ENCODE measurements at regions not wholly inside any gene's neighbourhood (a gene's known extent, or its start where the extent isn't known, plus 50 kb on each side); places are given as distances from the start of the nearest gene placed in this dataset.

DNA sequence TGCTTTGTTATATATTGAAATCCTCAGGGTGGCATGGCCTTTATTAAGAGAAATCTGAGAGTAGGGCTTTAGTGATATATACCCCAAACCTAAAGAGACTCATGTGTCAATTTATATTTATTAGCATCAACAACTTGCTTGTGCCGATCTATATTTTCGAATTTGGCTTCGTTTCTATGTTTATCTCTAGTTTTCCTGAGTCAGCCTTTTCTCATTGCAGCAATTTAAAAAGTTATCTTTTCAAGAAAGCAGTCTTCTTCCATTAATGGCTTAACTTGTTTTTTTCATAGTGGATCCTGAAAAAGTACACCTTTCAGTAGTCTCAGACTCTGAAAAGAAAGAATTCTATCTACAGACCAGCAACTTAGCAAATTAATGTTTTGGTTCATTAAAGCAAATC, 99.9 kb upstream of the KCNN2 start:
- Mint-ChIP-seq H3K27me3 (ENCODE audit: insufficient read depth, low read depth, poor library complexity) (peaks cover 2% of the 10 kb centered on the region), H3K9me3 (no peaks in the 10 kb centered on the region), H3K4me3 (no peak overlapping the region), H3K27ac (peak overlapping the region; percentile 43; the same call in 1 of the 2 replicates), H3K36me3 (ENCODE audit: low read depth) (no peaks in the 10 kb centered on the region), H3K4me1 (peaks cover 5% of the 10 kb centered on the region; the same call in 2 of the 3 replicates)
- Histone ChIP-seq H3K27me3 (ENCODE audit: insufficient read depth) (no peaks in the 10 kb centered on the region), H2AFZ (no peak overlapping the region), H3K27ac (ENCODE audit: low read depth) (no peak overlapping the region), H3K9me2 (ENCODE audit: insufficient read depth) (peaks cover 2% of the 10 kb centered on the region; the same call in 1 of the 2 replicates), H3K4me1 (ENCODE audit: insufficient read depth) (no peaks in the 10 kb centered on the region), H4K20me1 (replicated peaks; ENCODE audit: insufficient read depth) (no peaks in the 10 kb centered on the region), H3K79me2 (replicated peaks; ENCODE audit: insufficient read depth) (no peaks in the 10 kb centered on the region), H3K4me2 (no peak overlapping the region), H3K36me3 (ENCODE audit: insufficient read depth) (no peaks in the 10 kb centered on the region), H3K4me3 (no peak overlapping the region), H3F3A (replicated peaks; ENCODE audit: low read depth) (no peaks in the 10 kb centered on the region)
- ATAC-seq (no peak), DNase-seq (ENCODE audit: low spot score) (no peak)
- TF ChIP-seq ZNF114 (CRISPR knock-in tag; IDR thresholded peaks at IDR 0.05) = no peak
- TF ChIP-seq, protein P1, sequence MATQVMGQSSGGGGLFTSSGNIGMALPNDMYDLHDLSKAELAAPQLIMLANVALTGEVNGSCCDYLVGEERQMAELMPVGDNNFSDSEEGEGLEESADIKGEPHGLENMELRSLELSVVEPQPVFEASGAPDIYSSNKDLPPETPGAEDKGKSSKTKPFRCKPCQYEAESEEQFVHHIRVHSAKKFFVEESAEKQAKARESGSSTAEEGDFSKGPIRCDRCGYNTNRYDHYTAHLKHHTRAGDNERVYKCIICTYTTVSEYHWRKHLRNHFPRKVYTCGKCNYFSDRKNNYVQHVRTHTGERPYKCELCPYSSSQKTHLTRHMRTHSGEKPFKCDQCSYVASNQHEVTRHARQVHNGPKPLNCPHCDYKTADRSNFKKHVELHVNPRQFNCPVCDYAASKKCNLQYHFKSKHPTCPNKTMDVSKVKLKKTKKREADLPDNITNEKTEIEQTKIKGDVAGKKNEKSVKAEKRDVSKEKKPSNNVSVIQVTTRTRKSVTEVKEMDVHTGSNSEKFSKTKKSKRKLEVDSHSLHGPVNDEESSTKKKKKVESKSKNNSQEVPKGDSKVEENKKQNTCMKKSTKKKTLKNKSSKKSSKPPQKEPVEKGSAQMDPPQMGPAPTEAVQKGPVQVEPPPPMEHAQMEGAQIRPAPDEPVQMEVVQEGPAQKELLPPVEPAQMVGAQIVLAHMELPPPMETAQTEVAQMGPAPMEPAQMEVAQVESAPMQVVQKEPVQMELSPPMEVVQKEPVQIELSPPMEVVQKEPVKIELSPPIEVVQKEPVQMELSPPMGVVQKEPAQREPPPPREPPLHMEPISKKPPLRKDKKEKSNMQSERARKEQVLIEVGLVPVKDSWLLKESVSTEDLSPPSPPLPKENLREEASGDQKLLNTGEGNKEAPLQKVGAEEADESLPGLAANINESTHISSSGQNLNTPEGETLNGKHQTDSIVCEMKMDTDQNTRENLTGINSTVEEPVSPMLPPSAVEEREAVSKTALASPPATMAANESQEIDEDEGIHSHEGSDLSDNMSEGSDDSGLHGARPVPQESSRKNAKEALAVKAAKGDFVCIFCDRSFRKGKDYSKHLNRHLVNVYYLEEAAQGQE (IDR thresholded peaks at IDR 0.05; ENCODE audit: unreplicated experiment) = no peak
- TF ChIP-seq, protein P2, sequence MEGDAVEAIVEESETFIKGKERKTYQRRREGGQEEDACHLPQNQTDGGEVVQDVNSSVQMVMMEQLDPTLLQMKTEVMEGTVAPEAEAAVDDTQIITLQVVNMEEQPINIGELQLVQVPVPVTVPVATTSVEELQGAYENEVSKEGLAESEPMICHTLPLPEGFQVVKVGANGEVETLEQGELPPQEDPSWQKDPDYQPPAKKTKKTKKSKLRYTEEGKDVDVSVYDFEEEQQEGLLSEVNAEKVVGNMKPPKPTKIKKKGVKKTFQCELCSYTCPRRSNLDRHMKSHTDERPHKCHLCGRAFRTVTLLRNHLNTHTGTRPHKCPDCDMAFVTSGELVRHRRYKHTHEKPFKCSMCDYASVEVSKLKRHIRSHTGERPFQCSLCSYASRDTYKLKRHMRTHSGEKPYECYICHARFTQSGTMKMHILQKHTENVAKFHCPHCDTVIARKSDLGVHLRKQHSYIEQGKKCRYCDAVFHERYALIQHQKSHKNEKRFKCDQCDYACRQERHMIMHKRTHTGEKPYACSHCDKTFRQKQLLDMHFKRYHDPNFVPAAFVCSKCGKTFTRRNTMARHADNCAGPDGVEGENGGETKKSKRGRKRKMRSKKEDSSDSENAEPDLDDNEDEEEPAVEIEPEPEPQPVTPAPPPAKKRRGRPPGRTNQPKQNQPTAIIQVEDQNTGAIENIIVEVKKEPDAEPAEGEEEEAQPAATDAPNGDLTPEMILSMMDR (conservative IDR thresholded peaks at IDR 0.05; ENCODE audit: low read depth in 2 of 2) = no peak
- TF ChIP-seq CREB1 (CRISPR knock-in tag; IDR thresholded peaks at IDR 0.05; ENCODE audit: low read depth) = no peak
- no peak for TF ChIP-seq NANOG (IDR thresholded peaks at IDR 0.05; ENCODE audit: borderline replicate concordance)
- no peak for TF ChIP-seq JUNB (IDR thresholded peaks at IDR 0.05; ENCODE audit: unreplicated experiment)
- TF ChIP-seq, protein P3, sequence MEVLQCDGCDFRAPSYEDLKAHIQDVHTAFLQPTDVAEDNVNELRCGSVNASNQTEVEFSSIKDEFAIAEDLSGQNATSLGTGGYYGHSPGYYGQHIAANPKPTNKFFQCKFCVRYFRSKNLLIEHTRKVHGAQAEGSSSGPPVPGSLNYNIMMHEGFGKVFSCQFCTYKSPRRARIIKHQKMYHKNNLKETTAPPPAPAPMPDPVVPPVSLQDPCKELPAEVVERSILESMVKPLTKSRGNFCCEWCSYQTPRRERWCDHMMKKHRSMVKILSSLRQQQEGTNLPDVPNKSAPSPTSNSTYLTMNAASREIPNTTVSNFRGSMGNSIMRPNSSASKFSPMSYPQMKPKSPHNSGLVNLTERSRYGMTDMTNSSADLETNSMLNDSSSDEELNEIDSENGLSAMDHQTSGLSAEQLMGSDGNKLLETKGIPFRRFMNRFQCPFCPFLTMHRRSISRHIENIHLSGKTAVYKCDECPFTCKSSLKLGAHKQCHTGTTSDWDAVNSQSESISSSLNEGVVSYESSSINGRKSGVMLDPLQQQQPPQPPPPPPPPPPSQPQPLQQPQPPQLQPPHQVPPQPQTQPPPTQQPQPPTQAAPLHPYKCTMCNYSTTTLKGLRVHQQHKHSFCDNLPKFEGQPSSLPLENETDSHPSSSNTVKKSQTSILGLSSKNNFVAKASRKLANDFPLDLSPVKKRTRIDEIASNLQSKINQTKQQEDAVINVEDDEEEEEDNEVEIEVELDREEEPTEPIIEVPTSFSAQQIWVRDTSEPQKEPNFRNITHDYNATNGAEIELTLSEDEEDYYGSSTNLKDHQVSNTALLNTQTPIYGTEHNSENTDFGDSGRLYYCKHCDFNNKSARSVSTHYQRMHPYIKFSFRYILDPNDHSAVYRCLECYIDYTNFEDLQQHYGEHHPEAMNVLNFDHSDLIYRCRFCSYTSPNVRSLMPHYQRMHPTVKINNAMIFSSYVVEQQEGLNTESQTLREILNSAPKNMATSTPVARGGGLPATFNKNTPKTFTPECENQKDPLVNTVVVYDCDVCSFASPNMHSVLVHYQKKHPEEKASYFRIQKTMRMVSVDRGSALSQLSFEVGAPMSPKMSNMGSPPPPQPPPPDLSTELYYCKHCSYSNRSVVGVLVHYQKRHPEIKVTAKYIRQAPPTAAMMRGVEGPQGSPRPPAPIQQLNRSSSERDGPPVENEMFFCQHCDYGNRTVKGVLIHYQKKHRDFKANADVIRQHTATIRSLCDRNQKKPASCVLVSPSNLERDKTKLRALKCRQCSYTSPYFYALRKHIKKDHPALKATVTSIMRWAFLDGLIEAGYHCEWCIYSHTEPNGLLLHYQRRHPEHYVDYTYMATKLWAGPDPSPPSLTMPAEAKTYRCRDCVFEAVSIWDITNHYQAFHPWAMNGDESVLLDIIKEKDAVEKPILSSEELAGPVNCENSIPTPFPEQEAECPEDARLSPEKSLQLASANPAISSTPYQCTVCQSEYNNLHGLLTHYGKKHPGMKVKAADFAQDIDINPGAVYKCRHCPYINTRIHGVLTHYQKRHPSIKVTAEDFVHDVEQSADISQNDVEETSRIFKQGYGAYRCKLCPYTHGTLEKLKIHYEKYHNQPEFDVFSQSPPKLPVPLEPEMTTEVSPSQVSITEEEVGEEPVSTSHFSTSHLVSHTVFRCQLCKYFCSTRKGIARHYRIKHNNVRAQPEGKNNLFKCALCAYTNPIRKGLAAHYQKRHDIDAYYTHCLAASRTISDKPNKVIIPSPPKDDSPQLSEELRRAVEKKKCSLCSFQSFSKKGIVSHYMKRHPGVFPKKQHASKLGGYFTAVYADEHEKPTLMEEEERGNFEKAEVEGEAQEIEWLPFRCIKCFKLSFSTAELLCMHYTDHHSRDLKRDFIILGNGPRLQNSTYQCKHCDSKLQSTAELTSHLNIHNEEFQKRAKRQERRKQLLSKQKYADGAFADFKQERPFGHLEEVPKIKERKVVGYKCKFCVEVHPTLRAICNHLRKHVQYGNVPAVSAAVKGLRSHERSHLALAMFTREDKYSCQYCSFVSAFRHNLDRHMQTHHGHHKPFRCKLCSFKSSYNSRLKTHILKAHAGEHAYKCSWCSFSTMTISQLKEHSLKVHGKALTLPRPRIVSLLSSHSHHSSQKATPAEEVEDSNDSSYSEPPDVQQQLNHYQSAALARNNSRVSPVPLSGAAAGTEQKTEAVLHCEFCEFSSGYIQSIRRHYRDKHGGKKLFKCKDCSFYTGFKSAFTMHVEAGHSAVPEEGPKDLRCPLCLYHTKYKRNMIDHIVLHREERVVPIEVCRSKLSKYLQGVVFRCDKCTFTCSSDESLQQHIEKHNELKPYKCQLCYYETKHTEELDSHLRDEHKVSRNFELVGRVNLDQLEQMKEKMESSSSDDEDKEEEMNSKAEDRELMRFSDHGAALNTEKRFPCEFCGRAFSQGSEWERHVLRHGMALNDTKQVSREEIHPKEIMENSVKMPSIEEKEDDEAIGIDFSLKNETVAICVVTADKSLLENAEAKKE (CRISPR knock-in tag; IDR thresholded peaks at IDR 0.05) = no peak
- TF ChIP-seq POLR2AphosphoS5 (IDR thresholded peaks at IDR 0.05; ENCODE audit: low read depth) = no peak
- no peak for TF ChIP-seq STAT1 (IDR thresholded peaks at IDR 0.05; ENCODE audit: unreplicated experiment)
- TF ChIP-seq ZNF331 (CRISPR knock-in tag; IDR thresholded peaks at IDR 0.05; ENCODE audit: low read depth) = no peak
- TF ChIP-seq EZH2phosphoT487 (IDR thresholded peaks at IDR 0.05; ENCODE audit: unreplicated experiment) = no peak
- TF ChIP-seq, protein P4, sequence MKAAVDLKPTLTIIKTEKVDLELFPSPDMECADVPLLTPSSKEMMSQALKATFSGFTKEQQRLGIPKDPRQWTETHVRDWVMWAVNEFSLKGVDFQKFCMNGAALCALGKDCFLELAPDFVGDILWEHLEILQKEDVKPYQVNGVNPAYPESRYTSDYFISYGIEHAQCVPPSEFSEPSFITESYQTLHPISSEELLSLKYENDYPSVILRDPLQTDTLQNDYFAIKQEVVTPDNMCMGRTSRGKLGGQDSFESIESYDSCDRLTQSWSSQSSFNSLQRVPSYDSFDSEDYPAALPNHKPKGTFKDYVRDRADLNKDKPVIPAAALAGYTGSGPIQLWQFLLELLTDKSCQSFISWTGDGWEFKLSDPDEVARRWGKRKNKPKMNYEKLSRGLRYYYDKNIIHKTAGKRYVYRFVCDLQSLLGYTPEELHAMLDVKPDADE (IDR thresholded peaks at IDR 0.05) = no peak
- TF ChIP-seq EZH2 (IDR thresholded peaks at IDR 0.05; ENCODE audit: low read depth, unreplicated experiment) = no peak
